OCI-LY3 (cell line): ENCODE measurements at regions not wholly inside any gene's neighbourhood (a gene's known extent, or its start where the extent isn't known, plus 50 kb on each side); places are given as distances from the start of the nearest gene placed in this dataset.

Source experiments
- EZH2phosphoT487 ChIP-seq: fragments of 200-600 bp; shearing (Covaris generic); IDR thresholded peaks from 2 replicates; pipeline ENCODE4 v1.6.1; 2018; ENCODE audit warnings: antibody characterized with exemption, mixed run types, low read depth
- TF ChIP-seq, protein P1 (sequence below): fragments of 200-600, 300-600 bp; sonication (generic); IDR thresholded peaks from 2 replicates; pipeline ENCODE4 v1.5.1; 2014; ENCODE audit warnings: antibody characterized with exemption, low read length, low read depth

DNA sequence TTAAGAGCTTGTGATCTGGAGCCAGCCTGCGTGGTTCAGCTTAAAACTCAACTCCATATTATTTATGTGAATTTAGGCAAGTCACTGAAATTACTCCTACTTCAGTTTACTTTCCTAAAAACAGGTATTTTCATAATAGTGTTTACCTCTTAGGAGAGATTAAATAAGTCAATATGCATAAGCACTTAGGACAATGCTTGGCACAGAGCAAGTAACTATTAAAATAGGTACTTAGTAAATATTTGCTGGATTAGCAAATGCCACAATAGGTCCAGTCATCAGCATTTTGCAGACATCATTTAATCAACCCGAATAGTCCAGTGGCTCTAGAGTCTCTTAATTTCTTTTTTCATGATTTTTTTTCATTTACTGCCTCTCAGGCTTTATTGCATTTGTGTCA is 78.6 kb upstream of the PTPRK start:
- TF ChIP-seq, protein P1, sequence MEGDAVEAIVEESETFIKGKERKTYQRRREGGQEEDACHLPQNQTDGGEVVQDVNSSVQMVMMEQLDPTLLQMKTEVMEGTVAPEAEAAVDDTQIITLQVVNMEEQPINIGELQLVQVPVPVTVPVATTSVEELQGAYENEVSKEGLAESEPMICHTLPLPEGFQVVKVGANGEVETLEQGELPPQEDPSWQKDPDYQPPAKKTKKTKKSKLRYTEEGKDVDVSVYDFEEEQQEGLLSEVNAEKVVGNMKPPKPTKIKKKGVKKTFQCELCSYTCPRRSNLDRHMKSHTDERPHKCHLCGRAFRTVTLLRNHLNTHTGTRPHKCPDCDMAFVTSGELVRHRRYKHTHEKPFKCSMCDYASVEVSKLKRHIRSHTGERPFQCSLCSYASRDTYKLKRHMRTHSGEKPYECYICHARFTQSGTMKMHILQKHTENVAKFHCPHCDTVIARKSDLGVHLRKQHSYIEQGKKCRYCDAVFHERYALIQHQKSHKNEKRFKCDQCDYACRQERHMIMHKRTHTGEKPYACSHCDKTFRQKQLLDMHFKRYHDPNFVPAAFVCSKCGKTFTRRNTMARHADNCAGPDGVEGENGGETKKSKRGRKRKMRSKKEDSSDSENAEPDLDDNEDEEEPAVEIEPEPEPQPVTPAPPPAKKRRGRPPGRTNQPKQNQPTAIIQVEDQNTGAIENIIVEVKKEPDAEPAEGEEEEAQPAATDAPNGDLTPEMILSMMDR: no peak
- no peak for TF ChIP-seq EZH2phosphoT487
